OCI-LY3 (cell line): ENCODE measurements at regions not wholly inside any gene's neighbourhood (a gene's known extent, or its start where the extent isn't known, plus 50 kb on each side); places are given as distances from the start of the nearest gene placed in this dataset.

Experiments
- EZH2phosphoT487 ChIP-seq: fragments of 200-600 bp; shearing (Covaris generic); IDR thresholded peaks from 2 replicates; pipeline ENCODE4 v1.6.1; 2018; ENCODE audit warnings: antibody characterized with exemption, mixed run types, low read depth
- TF ChIP-seq, protein P1 (sequence below): fragments of 200-600, 300-600 bp; sonication (generic); IDR thresholded peaks from 2 replicates; pipeline ENCODE4 v1.5.1; 2014; ENCODE audit warnings: antibody characterized with exemption, low read length, low read depth

DNA sequence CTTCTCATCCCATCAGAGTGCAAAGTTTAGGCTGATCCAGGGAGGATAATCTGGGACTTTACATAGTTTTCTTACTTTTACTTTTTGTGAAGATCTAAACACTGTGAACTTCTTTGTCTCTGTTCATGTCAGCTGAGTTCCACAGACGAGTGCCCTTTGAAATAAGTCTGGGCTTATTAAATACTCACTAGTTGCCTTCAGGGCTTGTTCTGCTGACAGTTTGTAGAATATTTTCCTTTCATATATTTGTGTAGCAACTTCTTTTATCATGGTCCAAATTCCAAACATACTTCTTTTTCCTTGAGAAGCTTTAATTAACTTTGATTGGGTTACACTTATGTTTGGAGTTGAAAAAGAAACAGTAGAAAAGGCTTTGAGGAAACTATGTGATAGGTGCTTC lies 109.6 kb downstream of the SH2D1A start:
- TF ChIP-seq, protein P1, sequence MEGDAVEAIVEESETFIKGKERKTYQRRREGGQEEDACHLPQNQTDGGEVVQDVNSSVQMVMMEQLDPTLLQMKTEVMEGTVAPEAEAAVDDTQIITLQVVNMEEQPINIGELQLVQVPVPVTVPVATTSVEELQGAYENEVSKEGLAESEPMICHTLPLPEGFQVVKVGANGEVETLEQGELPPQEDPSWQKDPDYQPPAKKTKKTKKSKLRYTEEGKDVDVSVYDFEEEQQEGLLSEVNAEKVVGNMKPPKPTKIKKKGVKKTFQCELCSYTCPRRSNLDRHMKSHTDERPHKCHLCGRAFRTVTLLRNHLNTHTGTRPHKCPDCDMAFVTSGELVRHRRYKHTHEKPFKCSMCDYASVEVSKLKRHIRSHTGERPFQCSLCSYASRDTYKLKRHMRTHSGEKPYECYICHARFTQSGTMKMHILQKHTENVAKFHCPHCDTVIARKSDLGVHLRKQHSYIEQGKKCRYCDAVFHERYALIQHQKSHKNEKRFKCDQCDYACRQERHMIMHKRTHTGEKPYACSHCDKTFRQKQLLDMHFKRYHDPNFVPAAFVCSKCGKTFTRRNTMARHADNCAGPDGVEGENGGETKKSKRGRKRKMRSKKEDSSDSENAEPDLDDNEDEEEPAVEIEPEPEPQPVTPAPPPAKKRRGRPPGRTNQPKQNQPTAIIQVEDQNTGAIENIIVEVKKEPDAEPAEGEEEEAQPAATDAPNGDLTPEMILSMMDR = no peak
- TF ChIP-seq EZH2phosphoT487 = no peak
